ENCODE measurements at regions not wholly inside any gene's neighbourhood (a gene's known extent, or its start where the extent isn't known, plus 50 kb on each side); places are given as distances from the start of the nearest gene placed in this dataset.
"Not testable (repeated sequence)": the region's sequence is repeated elsewhere in the genome, so short reads cannot be mapped to it uniquely, and the experiment has no call there.

- no peak overlapping the region for H3K9ac ChIP-seq
- H3K27me3 ChIP-seq (ENCODE audit: control insufficient read depth, insufficient read depth, low read length): no peaks in the 10 kb centered on the region
- no peak overlapping the region for H3K27ac ChIP-seq
- H3K4me1 ChIP-seq: no peaks in the 10 kb centered on the region
- no peak overlapping the region for H2AFZ ChIP-seq
- no peak overlapping the region for H3K4me3 ChIP-seq (ENCODE audit: low read depth, low read length)
- H3K36me3 ChIP-seq (ENCODE audit: control insufficient read depth, insufficient read depth, low read length): no peaks in the 10 kb centered on the region
- H3K4me2 ChIP-seq (ENCODE audit: low read length): no peak overlapping the region
- H3K9me3 ChIP-seq (ENCODE audit: control insufficient read depth, low read length): no peaks in the 10 kb centered on the region
- no peak for TF ChIP-seq CTCF (IDR thresholded peaks at IDR 0.05)
- no peaks in the 10 kb centered on the region for H3K79me2 ChIP-seq
These were observed 537.2 kb upstream of the API5 start for GRCh38 chr11:42774567-42774966.

GRCh38 chr11:42777776-42778175, 534.0 kb upstream of the API5 start:
- no peaks in the 10 kb centered on the region for H3K9me3 ChIP-seq (ENCODE audit: control insufficient read depth, low read length)
- no peaks in the 10 kb centered on the region for H3K36me3 ChIP-seq (ENCODE audit: control insufficient read depth, insufficient read depth, low read length)
- H3K4me2 ChIP-seq (ENCODE audit: low read length): no peak overlapping the region
- no peaks in the 10 kb centered on the region for H3K27me3 ChIP-seq (ENCODE audit: control insufficient read depth, insufficient read depth, low read length)
- no peaks in the 10 kb centered on the region for H3K79me2 ChIP-seq
- H3K9ac ChIP-seq: no peak overlapping the region
- no peak overlapping the region for H3K27ac ChIP-seq
- TF ChIP-seq CTCF (IDR thresholded peaks at IDR 0.05): no peak
- H2AFZ ChIP-seq: no peak overlapping the region
- H3K4me3 ChIP-seq (ENCODE audit: low read depth, low read length): no peak overlapping the region
- no peaks in the 10 kb centered on the region for H3K4me1 ChIP-seq

- Histone ChIP-seq H3K9me3 (ENCODE audit: control insufficient read depth, low read length) (no peaks in the 10 kb centered on the region), H2AFZ (no peak overlapping the region), H3K27me3 (ENCODE audit: control insufficient read depth, insufficient read depth, low read length) (no peaks in the 10 kb centered on the region)
These were observed 533.6 kb upstream of the API5 start for GRCh38 chr11:42778193-42778592.

GRCh38 chr11:42779555-42779954, 532.2 kb upstream of the API5 start:
- Histone ChIP-seq H3K27ac (no peak overlapping the region), H3K9ac (no peak overlapping the region), H3K79me2 (no peaks in the 10 kb centered on the region), H3K27me3 (ENCODE audit: control insufficient read depth, insufficient read depth, low read length) (no peaks in the 10 kb centered on the region), H3K4me3 (ENCODE audit: low read depth, low read length) (no peak overlapping the region), H3K36me3 (ENCODE audit: control insufficient read depth, insufficient read depth, low read length) (no peaks in the 10 kb centered on the region), H3K4me2 (ENCODE audit: low read length) (no peak overlapping the region), H3K9me3 (ENCODE audit: control insufficient read depth, low read length) (no peaks in the 10 kb centered on the region), H2AFZ (no peak overlapping the region), H3K4me1 (no peaks in the 10 kb centered on the region)
- no peak for TF ChIP-seq CTCF (IDR thresholded peaks at IDR 0.05)

More at GRCh38 chr11:42778193-42778592, 533.6 kb upstream of the API5 start:
- Histone ChIP-seq H3K4me2 (ENCODE audit: low read length) (no peak overlapping the region), H3K27ac (no peak overlapping the region), H3K4me1 (no peaks in the 10 kb centered on the region), H3K4me3 (ENCODE audit: low read depth, low read length) (no peak overlapping the region), H3K79me2 (no peaks in the 10 kb centered on the region), H3K9ac (no peak overlapping the region), H3K36me3 (ENCODE audit: control insufficient read depth, insufficient read depth, low read length) (no peaks in the 10 kb centered on the region)
- no peak for TF ChIP-seq CTCF (IDR thresholded peaks at IDR 0.05)

GRCh38 chr11:42786981-42787380, 524.8 kb upstream of the API5 start:
- no peak overlapping the region for H3K9ac ChIP-seq
- no peak for TF ChIP-seq CTCF (IDR thresholded peaks at IDR 0.05)
- H3K4me3 ChIP-seq (ENCODE audit: low read depth, low read length): no peak overlapping the region
- H3K4me1 ChIP-seq: no peaks in the 10 kb centered on the region
- no peak overlapping the region for H3K4me2 ChIP-seq (ENCODE audit: low read length)
- no peak overlapping the region for H2AFZ ChIP-seq
- no peaks in the 10 kb centered on the region for H3K27me3 ChIP-seq (ENCODE audit: control insufficient read depth, insufficient read depth, low read length)
- no peaks in the 10 kb centered on the region for H3K36me3 ChIP-seq (ENCODE audit: control insufficient read depth, insufficient read depth, low read length)
- H3K27ac ChIP-seq: no peak overlapping the region
- H3K79me2 ChIP-seq: no peaks in the 10 kb centered on the region
- no peaks in the 10 kb centered on the region for H3K9me3 ChIP-seq (ENCODE audit: control insufficient read depth, low read length)

GRCh38 chr11:42795483-42795882, 516.3 kb upstream of the API5 start:
- H3K4me2 ChIP-seq (ENCODE audit: low read length); H2AFZ ChIP-seq; H3K36me3 ChIP-seq (ENCODE audit: control insufficient read depth, insufficient read depth, low read length); H3K27me3 ChIP-seq (ENCODE audit: control insufficient read depth, insufficient read depth, low read length); H3K27ac ChIP-seq; H3K4me1 ChIP-seq; H3K79me2 ChIP-seq; H3K9me3 ChIP-seq (ENCODE audit: control insufficient read depth, low read length); H3K4me3 ChIP-seq (ENCODE audit: low read depth, low read length); H3K9ac ChIP-seq: not testable (repeated sequence)

Measured in parathyroid adenoma (tissue), 2 donors.